ENCODE measurements at regions not wholly inside any gene's neighbourhood (a gene's known extent, or its start where the extent isn't known, plus 50 kb on each side); places are given as distances from the start of the nearest gene placed in this dataset.
A peak's percentile ranks its signal among the peaks of the same experiment; 100 is the strongest.

DNA sequence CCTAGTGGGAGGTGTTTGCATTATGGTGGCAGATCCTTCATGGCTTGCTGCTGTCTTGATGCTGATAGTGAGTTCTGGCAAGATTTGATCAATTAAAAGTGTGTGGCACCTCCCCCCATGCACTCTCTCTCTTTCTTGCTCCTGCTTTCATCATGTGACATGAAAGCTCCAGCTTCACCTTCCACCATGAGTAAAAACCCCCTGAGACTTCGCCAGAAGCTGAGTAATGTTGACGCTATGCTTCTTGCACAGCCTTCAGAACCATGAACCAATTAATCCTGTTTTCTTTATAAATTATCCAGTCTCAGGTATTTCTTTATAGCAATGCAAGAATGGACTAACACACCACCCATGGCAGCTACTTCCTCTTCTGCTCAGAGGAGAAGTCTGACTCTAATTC lies 2181.4 kb upstream of the PIK3C3 start:
- DNase-seq: no peak
- Histone ChIP-seq H3K36me3 (no peaks in the 10 kb centered on the region), H3K27me3 (no peaks in the 10 kb centered on the region), H3K27ac (no peak overlapping the region), H3K4me3 (no peak overlapping the region), H3K9me3 (no peaks in the 10 kb centered on the region), H3K4me1 (no peaks in the 10 kb centered on the region)
- intact Hi-C loops (cut with DNase I; ENCODE audit: low total_unique reads) (no loop called here), in situ Hi-C loops (cut with MboI; ENCODE audit: low pct_ligation_motif_present in 1 of 4, low pct_unique_long_range_greater_than_20kb in 1 of 4, low sequenced_read_pairs in 3 of 4) (no loop called here)
- WGBS, 2 donors (ENCODE audit: low coverage in 1 of 2): 92 to 100% methylated on average over 2 of the region's 2 CpGs
- TF ChIP-seq EP300 (IDR thresholded peaks at IDR 0.05; ENCODE audit: low read depth) (no peak), POLR2AphosphoS5 (IDR thresholded peaks at IDR 0.05) (no peak), POLR2A (IDR thresholded peaks at IDR 0.05) (no peak)
- TF ChIP-seq, protein P1, sequence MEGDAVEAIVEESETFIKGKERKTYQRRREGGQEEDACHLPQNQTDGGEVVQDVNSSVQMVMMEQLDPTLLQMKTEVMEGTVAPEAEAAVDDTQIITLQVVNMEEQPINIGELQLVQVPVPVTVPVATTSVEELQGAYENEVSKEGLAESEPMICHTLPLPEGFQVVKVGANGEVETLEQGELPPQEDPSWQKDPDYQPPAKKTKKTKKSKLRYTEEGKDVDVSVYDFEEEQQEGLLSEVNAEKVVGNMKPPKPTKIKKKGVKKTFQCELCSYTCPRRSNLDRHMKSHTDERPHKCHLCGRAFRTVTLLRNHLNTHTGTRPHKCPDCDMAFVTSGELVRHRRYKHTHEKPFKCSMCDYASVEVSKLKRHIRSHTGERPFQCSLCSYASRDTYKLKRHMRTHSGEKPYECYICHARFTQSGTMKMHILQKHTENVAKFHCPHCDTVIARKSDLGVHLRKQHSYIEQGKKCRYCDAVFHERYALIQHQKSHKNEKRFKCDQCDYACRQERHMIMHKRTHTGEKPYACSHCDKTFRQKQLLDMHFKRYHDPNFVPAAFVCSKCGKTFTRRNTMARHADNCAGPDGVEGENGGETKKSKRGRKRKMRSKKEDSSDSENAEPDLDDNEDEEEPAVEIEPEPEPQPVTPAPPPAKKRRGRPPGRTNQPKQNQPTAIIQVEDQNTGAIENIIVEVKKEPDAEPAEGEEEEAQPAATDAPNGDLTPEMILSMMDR (IDR thresholded peaks at IDR 0.05): no peak

DNA sequence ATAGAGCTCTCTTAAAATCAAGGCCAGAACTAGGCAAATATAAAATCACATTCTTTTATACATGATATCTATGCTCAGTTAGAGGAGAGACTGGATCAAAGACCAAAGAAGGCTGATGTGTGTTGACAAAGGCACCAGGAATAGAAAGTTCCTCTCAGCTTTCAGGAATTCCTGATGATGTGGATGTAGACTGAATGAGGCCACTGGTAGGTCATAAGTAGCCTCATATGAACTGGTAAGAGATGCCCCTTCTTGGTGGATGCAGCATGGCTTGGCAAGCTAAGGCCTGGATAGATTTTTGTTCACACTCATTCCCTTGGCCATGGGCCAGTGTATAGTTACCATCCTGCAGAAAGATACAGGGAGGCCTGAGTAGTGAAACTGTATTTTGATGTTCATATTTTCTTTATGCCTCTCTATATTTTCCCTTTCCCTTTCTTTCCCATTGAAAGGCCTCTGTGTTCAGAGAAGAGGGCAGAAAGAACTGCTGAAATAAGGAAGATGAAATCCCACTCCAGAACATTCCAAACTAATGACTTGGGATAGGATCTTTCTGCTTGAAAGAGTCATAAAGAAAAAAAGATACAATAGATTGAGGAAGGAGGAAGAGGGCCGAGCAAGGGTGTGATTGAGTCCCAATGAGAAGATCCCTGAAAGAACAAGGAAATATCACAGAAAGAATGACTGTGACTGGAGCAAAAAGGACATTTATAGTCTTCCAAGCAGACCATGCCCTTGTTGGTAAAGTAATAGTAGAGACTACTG lies 2182.7 kb upstream of the PIK3C3 start:
- no peaks in the 10 kb centered on the region for H3K36me3 ChIP-seq
- WGBS, 2 donors (ENCODE audit: low coverage in 1 of 2): 65 to 71% methylated on average over 1 of the region's 1 CpG
- no peak for TF ChIP-seq POLR2A (IDR thresholded peaks at IDR 0.05)
- no peak for TF ChIP-seq POLR2AphosphoS5 (IDR thresholded peaks at IDR 0.05)
- TF ChIP-seq, protein P1 (IDR thresholded peaks at IDR 0.05): no peak
- TF ChIP-seq EP300 (IDR thresholded peaks at IDR 0.05; ENCODE audit: low read depth): no peak
- in situ Hi-C loops (cut with MboI; ENCODE audit: low pct_ligation_motif_present in 1 of 4, low pct_unique_long_range_greater_than_20kb in 1 of 4, low sequenced_read_pairs in 3 of 4) (no loop called here), intact Hi-C loops (cut with DNase I; ENCODE audit: low total_unique reads) (no loop called here)
- H3K27ac ChIP-seq: peak overlapping the region in 2 of 4 donors; percentile 14 to 23
- no peak for DNase-seq
- no peaks in the 10 kb centered on the region for H3K27me3 ChIP-seq
- H3K4me1 ChIP-seq: no peaks in the 10 kb centered on the region
- no peak overlapping the region for H3K4me3 ChIP-seq
- H3K9me3 ChIP-seq: no peaks in the 10 kb centered on the region

DNA sequence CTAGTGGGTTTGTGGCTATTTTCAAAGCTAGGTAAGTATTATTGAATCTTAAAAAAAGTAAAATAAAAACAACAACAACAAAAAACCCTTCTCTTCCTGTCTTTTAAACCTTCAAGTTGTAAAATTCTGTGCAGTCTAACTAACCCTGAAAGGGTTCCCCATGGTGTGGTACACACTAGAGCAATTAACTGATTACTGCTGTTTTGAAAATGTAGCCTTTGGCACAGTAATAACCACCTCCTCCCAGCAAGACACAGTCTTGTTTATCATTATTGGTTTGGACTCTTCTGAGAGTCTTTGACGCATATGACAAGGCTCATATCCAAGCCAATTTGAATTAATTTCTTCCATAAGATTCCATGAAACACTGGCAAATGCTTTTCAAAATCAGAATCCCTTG lies 2184.6 kb upstream of the PIK3C3 start:
- TF ChIP-seq EP300 (IDR thresholded peaks at IDR 0.05; ENCODE audit: low read depth): no peak
- TF ChIP-seq POLR2AphosphoS5 (IDR thresholded peaks at IDR 0.05): no peak
- TF ChIP-seq POLR2A (IDR thresholded peaks at IDR 0.05): no peak
- TF ChIP-seq, protein P1 (IDR thresholded peaks at IDR 0.05): no peak
- Histone ChIP-seq H3K4me3 (no peak overlapping the region), H3K9me3 (no peaks in the 10 kb centered on the region), H3K4me1 (no peaks in the 10 kb centered on the region), H3K27ac (no peak overlapping the region), H3K36me3 (no peaks in the 10 kb centered on the region), H3K27me3 (no peaks in the 10 kb centered on the region)
- no peak for DNase-seq
- 60 to 67% methylated on average over 1 of the region's 1 CpG for WGBS, 2 donors (ENCODE audit: low coverage in 1 of 2)
- in situ Hi-C loops (cut with MboI; ENCODE audit: low pct_ligation_motif_present in 1 of 4, low pct_unique_long_range_greater_than_20kb in 1 of 4, low sequenced_read_pairs in 3 of 4) (no loop called here), intact Hi-C loops (cut with DNase I; ENCODE audit: low total_unique reads) (no loop called here)

DNA sequence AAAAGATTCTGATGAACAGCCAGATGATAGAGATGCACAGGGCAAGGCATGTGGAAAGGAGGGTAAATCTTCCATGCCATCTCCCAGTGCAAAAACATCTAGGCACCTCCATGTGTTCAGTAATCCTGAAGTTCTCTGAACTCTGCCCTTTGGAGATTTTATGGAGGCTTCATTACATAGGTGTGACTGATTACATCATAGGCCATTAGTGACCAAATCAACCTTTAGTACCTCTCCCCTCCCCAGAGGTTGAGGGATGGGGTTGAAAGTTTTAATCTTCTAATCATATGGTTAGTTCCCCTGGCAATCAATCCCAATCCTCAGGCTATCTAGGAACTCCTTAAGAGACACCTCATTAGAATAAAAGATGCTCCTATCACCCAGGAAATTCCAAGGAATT lies 2190.2 kb upstream of the PIK3C3 start:
- Histone ChIP-seq H3K4me3 (no peak overlapping the region), H3K27me3 (no peaks in the 10 kb centered on the region), H3K9me3 (no peaks in the 10 kb centered on the region), H3K27ac (no peak overlapping the region), H3K4me1 (no peaks in the 10 kb centered on the region), H3K36me3 (no peaks in the 10 kb centered on the region)
- intact Hi-C loops (cut with DNase I; ENCODE audit: low total_unique reads) (no loop called here), in situ Hi-C loops (cut with MboI; ENCODE audit: low pct_ligation_motif_present in 1 of 4, low pct_unique_long_range_greater_than_20kb in 1 of 4, low sequenced_read_pairs in 3 of 4) (no loop called here)
- DNase-seq: no peak
- TF ChIP-seq POLR2A (IDR thresholded peaks at IDR 0.05): no peak
- TF ChIP-seq POLR2AphosphoS5 (IDR thresholded peaks at IDR 0.05): no peak
- no peak for TF ChIP-seq EP300 (IDR thresholded peaks at IDR 0.05; ENCODE audit: low read depth)
- TF ChIP-seq, protein P1 (IDR thresholded peaks at IDR 0.05): no peak
